ENCODE measurements at regions not wholly inside any gene's neighbourhood (a gene's known extent, or its start where the extent isn't known, plus 50 kb on each side); places are given as distances from the start of the nearest gene placed in this dataset.
"Not testable (repeated sequence)": the region's sequence is repeated elsewhere in the genome, so short reads cannot be mapped to it uniquely, and the experiment has no call there.

- H3K9me3 ChIP-seq (ENCODE audit: insufficient read depth, low read length): no peaks in the 10 kb centered on the region
- no peak overlapping the region for H3K4me2 ChIP-seq (ENCODE audit: low read length)
- no peaks in the 10 kb centered on the region for H3K27me3 ChIP-seq (ENCODE audit: low read depth, low read length)
- H2AFZ ChIP-seq (ENCODE audit: low read depth, low read length): no peak overlapping the region
- TF ChIP-seq EZH2phosphoT487 (IDR thresholded peaks at IDR 0.05; ENCODE audit: low read depth): no peak
- no peak for TF ChIP-seq CTCF (IDR thresholded peaks at IDR 0.05; ENCODE audit: low read depth, low read length)
- no peaks in the 10 kb centered on the region for H3K79me2 ChIP-seq (ENCODE audit: low read length)
- no peaks in the 10 kb centered on the region for H4K20me1 ChIP-seq (ENCODE audit: insufficient read depth, low read length)
- H3K4me1 ChIP-seq (ENCODE audit: low read length): no peaks in the 10 kb centered on the region
- H3K27ac ChIP-seq (ENCODE audit: low read length): no peak overlapping the region
- no peak overlapping the region for H3K9ac ChIP-seq (ENCODE audit: low read length)
- no peaks in the 10 kb centered on the region for H3K36me3 ChIP-seq (replicated peaks; ENCODE audit: low read depth, low read length)
- H3K4me3 ChIP-seq (ENCODE audit: low read length): no peak overlapping the region
Observed at GRCh38 chr1:95534985-95535384, 301.0 kb downstream of the RWDD3 start.

GRCh38 chr1:95535614-95536013, 301.6 kb downstream of the RWDD3 start:
- no peaks in the 10 kb centered on the region for H4K20me1 ChIP-seq (ENCODE audit: insufficient read depth, low read length)
- no peaks in the 10 kb centered on the region for H3K9me3 ChIP-seq (ENCODE audit: insufficient read depth, low read length)
- H3K4me3 ChIP-seq (ENCODE audit: low read length): no peak overlapping the region
- H3K36me3 ChIP-seq (replicated peaks; ENCODE audit: low read depth, low read length): no peaks in the 10 kb centered on the region
- H3K4me1 ChIP-seq (ENCODE audit: low read length): no peaks in the 10 kb centered on the region
- H3K27ac ChIP-seq (ENCODE audit: low read length): no peak overlapping the region
- no peak overlapping the region for H2AFZ ChIP-seq (ENCODE audit: low read depth, low read length)
- H3K4me2 ChIP-seq (ENCODE audit: low read length): no peak overlapping the region
- no peaks in the 10 kb centered on the region for H3K79me2 ChIP-seq (ENCODE audit: low read length)
- no peak for TF ChIP-seq CTCF (IDR thresholded peaks at IDR 0.05; ENCODE audit: low read depth, low read length)
- TF ChIP-seq EZH2phosphoT487 (IDR thresholded peaks at IDR 0.05; ENCODE audit: low read depth): no peak
- no peak overlapping the region for H3K9ac ChIP-seq (ENCODE audit: low read length)
- H3K27me3 ChIP-seq (ENCODE audit: low read depth, low read length): no peaks in the 10 kb centered on the region

- no peak overlapping the region for H3K27ac ChIP-seq (ENCODE audit: low read length)
- no peaks in the 10 kb centered on the region for H3K4me1 ChIP-seq (ENCODE audit: low read length)
- no peaks in the 10 kb centered on the region for H4K20me1 ChIP-seq (ENCODE audit: insufficient read depth, low read length)
- no peak overlapping the region for H3K4me2 ChIP-seq (ENCODE audit: low read length)
- H2AFZ ChIP-seq (ENCODE audit: low read depth, low read length): no peak overlapping the region
- TF ChIP-seq CTCF (IDR thresholded peaks at IDR 0.05; ENCODE audit: low read depth, low read length): no peak
- TF ChIP-seq EZH2phosphoT487 (IDR thresholded peaks at IDR 0.05; ENCODE audit: low read depth): no peak
- H3K79me2 ChIP-seq (ENCODE audit: low read length): no peaks in the 10 kb centered on the region
- no peaks in the 10 kb centered on the region for H3K27me3 ChIP-seq (ENCODE audit: low read depth, low read length)
- H3K4me3 ChIP-seq (ENCODE audit: low read length): no peak overlapping the region
- no peaks in the 10 kb centered on the region for H3K36me3 ChIP-seq (replicated peaks; ENCODE audit: low read depth, low read length)
- no peaks in the 10 kb centered on the region for H3K9me3 ChIP-seq (ENCODE audit: insufficient read depth, low read length)
- H3K9ac ChIP-seq (ENCODE audit: low read length): no peak overlapping the region
Observed at GRCh38 chr1:95536501-95536900, 302.5 kb downstream of the RWDD3 start.

GRCh38 chr1:95537176-95537575, 303.2 kb downstream of the RWDD3 start:
- Histone ChIP-seq H3K4me1 (ENCODE audit: low read length) (no peaks in the 10 kb centered on the region), H3K4me2 (ENCODE audit: low read length) (no peak overlapping the region), H3K9me3 (ENCODE audit: insufficient read depth, low read length) (no peaks in the 10 kb centered on the region), H3K36me3 (replicated peaks; ENCODE audit: low read depth, low read length) (no peaks in the 10 kb centered on the region), H3K27me3 (ENCODE audit: low read depth, low read length) (no peaks in the 10 kb centered on the region), H2AFZ (ENCODE audit: low read depth, low read length) (no peak overlapping the region), H3K79me2 (ENCODE audit: low read length) (no peaks in the 10 kb centered on the region), H4K20me1 (ENCODE audit: insufficient read depth, low read length) (no peaks in the 10 kb centered on the region), H3K27ac (ENCODE audit: low read length) (no peak overlapping the region), H3K9ac (ENCODE audit: low read length) (no peak overlapping the region), H3K4me3 (ENCODE audit: low read length) (no peak overlapping the region)
- TF ChIP-seq CTCF (IDR thresholded peaks at IDR 0.05; ENCODE audit: low read depth, low read length) (no peak), EZH2phosphoT487 (IDR thresholded peaks at IDR 0.05; ENCODE audit: low read depth) (no peak)

DNA sequence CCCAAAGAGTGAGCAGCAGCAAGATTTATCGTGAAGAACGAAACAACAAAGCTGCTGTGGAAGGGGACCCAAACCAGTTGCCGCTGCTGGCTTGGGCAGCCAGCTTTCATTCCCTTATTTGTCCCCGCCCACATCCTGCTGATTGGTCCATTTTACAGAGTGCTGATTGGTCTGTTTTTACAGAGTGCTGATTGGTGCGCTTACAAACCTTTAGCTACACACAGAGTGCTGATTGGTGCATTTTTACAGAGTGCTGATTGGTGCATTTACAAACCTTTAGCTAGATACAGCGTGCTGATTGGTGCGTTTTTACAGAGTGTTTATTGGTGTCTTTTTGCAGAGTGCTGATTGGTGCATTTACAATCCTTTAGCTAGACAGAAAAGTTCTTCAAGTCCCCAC, 304.2 kb downstream of the RWDD3 start:
- H3K27me3 ChIP-seq (ENCODE audit: low read depth, low read length); H3K36me3 ChIP-seq (replicated peaks; ENCODE audit: low read depth, low read length); H3K4me2 ChIP-seq (ENCODE audit: low read length); H3K27ac ChIP-seq (ENCODE audit: low read length); H3K4me3 ChIP-seq (ENCODE audit: low read length); H3K79me2 ChIP-seq (ENCODE audit: low read length); H3K4me1 ChIP-seq (ENCODE audit: low read length); H3K9me3 ChIP-seq (ENCODE audit: insufficient read depth, low read length); H2AFZ ChIP-seq (ENCODE audit: low read depth, low read length); H4K20me1 ChIP-seq (ENCODE audit: insufficient read depth, low read length); H3K9ac ChIP-seq (ENCODE audit: low read length): not testable (repeated sequence)
